GM19238 (cell line): ENCODE measurements at regions not wholly inside any gene's neighbourhood (a gene's known extent, or its start where the extent isn't known, plus 50 kb on each side); places are given as distances from the start of the nearest gene placed in this dataset.

Source experiments
- DNase-seq: peaks from one replicate; pipeline ENCODE4 v3.0.0; 2011; ENCODE audit warnings: low spot score; ENCODE audit not compliant: insufficient read length

- no peak for DNase-seq
Measured at GRCh38 chr3:159856590-159857104, 132.0 kb upstream of the IL12A start.

- DNase-seq, result no peak
Measured at GRCh38 chr3:159857840-159858239, 130.8 kb upstream of the IL12A start.

- no peak for DNase-seq
Measured at GRCh38 chr3:159858650-159859049, 130.0 kb upstream of the IL12A start.

GRCh38 chr3:159859424-159859823 is 129.2 kb upstream of the IL12A start:
- no peak for DNase-seq

GRCh38 chr3:159859836-159860235 is 128.8 kb upstream of the IL12A start:
- DNase-seq, result no peak

GRCh38 chr3:159860269-159861116 is 128.1 kb upstream of the IL12A start:
- no peak for DNase-seq

GRCh38 chr3:159861369-159861987 is 127.2 kb upstream of the IL12A start:
- DNase-seq, result no peak

- no peak for DNase-seq
Measured at GRCh38 chr3:159865041-159865579, 123.5 kb upstream of the IL12A start.

- DNase-seq, result no peak
Measured at GRCh38 chr3:159866201-159866746, 122.4 kb upstream of the IL12A start.

- no peak for DNase-seq
Measured at GRCh38 chr3:159867372-159867771, 121.3 kb upstream of the IL12A start.

- no peak for DNase-seq
Measured at GRCh38 chr3:159870723-159871122, 117.9 kb upstream of the IL12A start.

GRCh38 chr3:159872374-159873109 is 116.1 kb upstream of the IL12A start:
- DNase-seq, result no peak

GRCh38 chr3:159875116-159875515 is 113.5 kb upstream of the IL12A start:
- DNase-seq, result no peak

GRCh38 chr3:159877924-159878323 is 110.7 kb upstream of the IL12A start:
- DNase-seq, result no peak

GRCh38 chr3:159879146-159879545 is 109.5 kb upstream of the IL12A start:
- no peak for DNase-seq

- no peak for DNase-seq
Measured at GRCh38 chr3:159879598-159879997, 109.0 kb upstream of the IL12A start.

GRCh38 chr3:159881208-159881607 is 107.4 kb upstream of the IL12A start:
- no peak for DNase-seq

GRCh38 chr3:159881828-159882309 is 106.8 kb upstream of the IL12A start:
- no peak for DNase-seq

- no peak for DNase-seq
Measured at GRCh38 chr3:159882367-159882766, 106.3 kb upstream of the IL12A start.

- no peak for DNase-seq
Measured at GRCh38 chr3:159882790-159883779, 105.5 kb upstream of the IL12A start.
